A204.1 (cell line): ENCODE measurements at regions not wholly inside any gene's neighbourhood (a gene's known extent, or its start where the extent isn't known, plus 50 kb on each side); places are given as distances from the start of the nearest gene placed in this dataset.
"Not testable (repeated sequence)": the region's sequence is repeated elsewhere in the genome, so short reads cannot be mapped to it uniquely, and the experiment has no call there.

ENCODE experiments used
- FAIRE-seq: peaks from 2 replicates; lab custom pipeline; 2012; peaks lifted over from hg19 to GRCh38; lab: Jason Lieb, UNC

GRCh38 chr4:167943872-167944505 is 148.3 kb upstream of the ANXA10 start:
- no peak for FAIRE-seq

DNA sequence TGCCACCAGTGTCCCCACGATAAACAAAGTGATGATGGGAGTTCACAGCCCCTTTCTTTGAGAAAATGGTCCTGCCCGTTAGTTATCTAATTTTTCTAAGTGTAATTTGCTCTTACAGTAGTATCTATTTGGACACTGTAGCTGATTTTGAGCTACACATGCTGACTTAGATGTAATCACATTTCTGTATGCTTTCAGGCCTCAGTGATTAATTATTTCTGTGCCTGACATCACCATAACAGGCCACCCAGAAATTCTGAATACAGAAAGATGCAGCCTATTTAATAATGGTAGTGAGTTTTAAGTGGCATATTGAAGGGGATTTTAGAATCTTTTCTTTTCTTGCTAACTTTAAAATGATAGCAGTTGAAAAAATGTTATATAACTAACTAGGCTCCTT is 147.6 kb upstream of the ANXA10 start:
- no peak for FAIRE-seq

GRCh38 chr4:167955006-167955405 is 137.3 kb upstream of the ANXA10 start:
- FAIRE-seq = no peak

- FAIRE-seq = no peak
Measured at GRCh38 chr4:167956676-167957075, 135.7 kb upstream of the ANXA10 start.

DNA sequence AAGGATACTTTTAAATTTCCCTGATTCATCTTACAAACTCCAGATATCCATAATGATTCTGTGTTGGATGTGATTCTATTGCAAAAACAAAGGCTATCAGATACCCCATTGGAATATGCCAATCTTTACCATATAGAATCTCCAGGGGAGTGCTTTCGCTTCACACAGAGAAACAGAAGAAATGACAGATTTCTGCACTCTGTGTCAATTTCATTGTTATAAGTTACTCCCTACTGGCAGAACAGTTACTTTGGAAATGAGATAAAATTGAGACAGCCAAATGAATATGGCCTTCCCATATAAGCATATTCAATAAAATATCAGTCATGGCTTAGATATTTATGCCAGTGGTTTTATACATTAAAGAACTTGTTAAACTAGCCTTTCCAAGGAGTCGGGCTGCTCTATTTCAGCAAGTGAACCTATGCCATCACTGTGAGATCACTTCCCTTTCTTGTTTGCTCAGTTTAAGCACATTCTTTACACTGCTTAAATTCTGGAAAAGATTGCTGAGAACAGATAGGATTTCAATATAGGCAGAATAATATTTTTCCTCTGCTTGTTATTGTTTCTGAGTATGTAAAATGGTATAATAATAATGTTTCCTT is 127.5 kb upstream of the ANXA10 start:
- FAIRE-seq = no peak

- no peak for FAIRE-seq
Measured at GRCh38 chr4:167966143-167966542, 126.2 kb upstream of the ANXA10 start.

GRCh38 chr4:167973513-167973912 is 118.8 kb upstream of the ANXA10 start:
- FAIRE-seq = no peak

GRCh38 chr4:167985565-167985964 is 106.8 kb upstream of the ANXA10 start:
- FAIRE-seq = no peak

DNA sequence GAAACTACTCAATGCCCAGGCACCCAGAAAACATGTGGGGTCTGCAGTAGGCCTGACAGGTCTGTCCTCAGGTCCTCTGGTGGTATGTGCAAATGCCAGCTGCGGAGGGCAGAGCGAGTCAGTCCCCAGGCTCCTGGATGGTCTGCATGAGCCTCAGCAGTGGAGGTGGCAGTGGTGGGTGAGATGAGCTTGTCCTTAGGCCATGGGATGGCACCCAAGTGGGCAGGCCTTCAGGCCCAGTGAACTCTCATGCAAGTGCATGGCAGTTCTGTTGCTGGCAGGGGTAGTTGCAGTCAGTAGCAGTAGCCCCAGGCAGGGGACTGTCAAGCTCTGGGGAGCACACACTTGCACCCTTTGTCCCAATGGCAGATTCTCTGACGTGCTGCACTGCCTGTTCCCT is 106.3 kb upstream of the ANXA10 start:
- FAIRE-seq = no peak

- FAIRE-seq = no peak
Measured at GRCh38 chr4:167987285-167987684, 105.1 kb upstream of the ANXA10 start.

- no peak for FAIRE-seq
Measured at GRCh38 chr4:167989815-167990214, 102.5 kb upstream of the ANXA10 start.

GRCh38 chr4:168008112-168008511 is 84.2 kb upstream of the ANXA10 start:
- not testable (repeated sequence) for FAIRE-seq

GRCh38 chr4:168019019-168019651 is 73.2 kb upstream of the ANXA10 start:
- no peak for FAIRE-seq

GRCh38 chr4:168019921-168020320 is 72.4 kb upstream of the ANXA10 start:
- FAIRE-seq = no peak

DNA sequence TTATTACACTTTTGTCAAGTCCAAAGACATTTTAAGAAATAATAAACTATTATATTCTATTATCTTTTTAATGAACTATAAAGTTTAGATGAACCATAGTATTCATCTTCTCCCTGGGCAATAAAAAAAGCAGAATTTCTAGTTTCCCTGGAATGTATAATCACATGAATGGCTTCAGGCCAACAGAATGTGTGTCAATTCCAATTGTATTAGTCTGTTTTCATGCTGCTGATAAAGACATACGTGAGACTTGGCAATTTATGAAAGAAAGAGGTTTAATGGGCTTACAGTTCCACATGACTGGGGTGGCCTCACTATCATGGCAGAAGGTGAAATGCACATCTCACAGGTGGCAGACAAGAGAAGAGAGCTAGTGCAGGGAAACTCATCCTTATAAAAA is 70.7 kb upstream of the ANXA10 start:
- FAIRE-seq = peak; percentile 84

GRCh38 chr4:168028568-168028967 is 63.8 kb upstream of the ANXA10 start:
- FAIRE-seq = no peak

- FAIRE-seq = no peak
Measured at GRCh38 chr4:168028970-168029597, 63.3 kb upstream of the ANXA10 start.

DNA sequence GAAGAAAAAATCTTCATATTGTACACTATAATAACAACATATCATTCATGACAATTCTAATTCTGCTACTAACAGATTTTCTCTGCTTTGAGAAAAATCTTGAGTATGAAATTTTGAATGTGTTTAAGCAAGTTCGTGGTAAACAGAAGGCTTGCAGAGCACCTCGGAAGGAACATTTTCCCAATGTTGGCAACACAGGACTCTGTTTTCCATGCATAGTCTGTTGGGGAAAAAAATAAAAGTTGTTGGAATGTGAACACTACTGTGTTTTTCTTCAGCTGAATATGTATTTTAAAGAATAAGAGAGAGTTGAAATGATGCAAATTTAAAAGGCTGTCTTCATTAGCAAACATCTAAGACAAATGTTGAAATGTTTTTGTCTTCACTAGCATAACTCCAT is 54.7 kb upstream of the ANXA10 start:
- FAIRE-seq = no peak

DNA sequence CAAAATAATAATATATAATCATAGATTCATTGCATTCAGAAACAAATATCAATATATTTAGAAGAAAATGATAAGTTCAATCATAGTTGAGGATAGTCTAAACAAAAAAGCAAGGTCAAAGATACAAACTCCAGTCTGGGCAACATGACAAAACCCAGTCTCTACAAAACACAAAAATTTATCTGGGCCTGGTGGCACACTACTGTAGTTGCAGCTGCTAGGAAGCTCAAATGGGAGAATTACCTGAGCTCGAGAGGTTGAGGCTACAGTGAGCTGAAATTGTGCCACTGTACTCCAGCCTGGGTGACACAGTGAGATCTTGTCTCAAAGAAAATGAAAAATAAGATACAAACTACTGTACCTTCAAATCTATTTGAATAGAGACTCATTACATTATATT is 52.7 kb upstream of the ANXA10 start:
- FAIRE-seq = no peak
